ENCODE measurements at regions not wholly inside any gene's neighbourhood (a gene's known extent, or its start where the extent isn't known, plus 50 kb on each side); places are given as distances from the start of the nearest gene placed in this dataset.

DNA sequence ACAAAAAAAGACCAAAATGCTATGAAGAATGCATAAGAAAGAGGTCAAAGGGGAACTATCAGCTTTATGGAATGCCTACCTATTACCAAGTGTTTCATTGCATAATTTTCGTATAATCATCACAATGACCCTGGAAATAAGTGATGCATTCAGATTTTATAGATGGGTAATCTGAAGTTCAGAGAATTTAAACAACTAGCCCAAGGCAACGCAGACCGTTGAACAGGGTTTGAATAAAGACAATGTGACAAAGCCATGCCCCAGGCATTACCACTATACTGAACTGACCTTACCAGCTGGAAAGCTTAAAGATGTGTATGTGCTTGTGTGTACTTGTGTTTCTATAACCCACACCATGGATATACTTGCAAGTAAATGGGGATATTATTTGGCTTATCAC, 827.6 kb upstream of the ADGRL2 start:
- no peaks in the 10 kb centered on the region for H3K27me3 ChIP-seq (ENCODE audit: control insufficient read depth in 2 of 2, insufficient read depth in 2 of 2, low read length in 2 of 2)
- no peak overlapping the region for H3K4me3 ChIP-seq (replicated peaks in 1 of 3; ENCODE audit: low read depth in 2 of 3, low read length in 3 of 3)
- H2AFZ ChIP-seq (ENCODE audit: insufficient read depth, low read depth, low read length, poor library complexity, severe bottlenecking), result no peak overlapping the region
- intact Hi-C loops (cut with micrococcal nuclease), result no loop called here
- H3K4me3 Mint-ChIP-seq, result no peak overlapping the region
- no peak overlapping the region for H3K27ac Mint-ChIP-seq
- H3K4me1 ChIP-seq (ENCODE audit: control insufficient read depth in 1 of 2, insufficient read depth in 2 of 2, low read length in 2 of 2), result no peaks in the 10 kb centered on the region
- H3K36me3 Mint-ChIP-seq, result no peaks in the 10 kb centered on the region
- peaks cover 0 to 12% (median 8%) of the 10 kb centered on the region in 7 donors for H3K9me3 Mint-ChIP-seq
- no peaks in the 10 kb centered on the region for H3K9me3 ChIP-seq (replicated peaks in 1 of 2; ENCODE audit: control insufficient read depth in 1 of 2, insufficient read depth in 1 of 2, low read length in 2 of 2)
- H3K79me2 ChIP-seq (ENCODE audit: insufficient read depth, low read length), result no peaks in the 10 kb centered on the region
- H3K27ac ChIP-seq (ENCODE audit: low read depth in 1 of 2, low read length in 2 of 2), result no peak overlapping the region
- peaks cover 1% of the 10 kb centered on the region for H3K4me1 Mint-ChIP-seq
- WGBS (ENCODE audit: insufficient coverage), result no CpG with 5 or more reads among the region's 3 CpGs
- no peak overlapping the region for H3K4me2 ChIP-seq (replicated peaks; ENCODE audit: extremely low read depth, low read length, poor library complexity, severe bottlenecking)
- H4K20me1 ChIP-seq (ENCODE audit: insufficient read depth, low read length), result no peaks in the 10 kb centered on the region
- H3K27me3 Mint-ChIP-seq (ENCODE audit: low read depth in 3 of 3), result no peaks in the 10 kb centered on the region
- no peaks in the 10 kb centered on the region for H3K36me3 ChIP-seq (replicated peaks in 1 of 2; ENCODE audit: control insufficient read depth in 1 of 2, insufficient read depth in 2 of 2, low read length in 2 of 2)
- TF ChIP-seq, protein P1, sequence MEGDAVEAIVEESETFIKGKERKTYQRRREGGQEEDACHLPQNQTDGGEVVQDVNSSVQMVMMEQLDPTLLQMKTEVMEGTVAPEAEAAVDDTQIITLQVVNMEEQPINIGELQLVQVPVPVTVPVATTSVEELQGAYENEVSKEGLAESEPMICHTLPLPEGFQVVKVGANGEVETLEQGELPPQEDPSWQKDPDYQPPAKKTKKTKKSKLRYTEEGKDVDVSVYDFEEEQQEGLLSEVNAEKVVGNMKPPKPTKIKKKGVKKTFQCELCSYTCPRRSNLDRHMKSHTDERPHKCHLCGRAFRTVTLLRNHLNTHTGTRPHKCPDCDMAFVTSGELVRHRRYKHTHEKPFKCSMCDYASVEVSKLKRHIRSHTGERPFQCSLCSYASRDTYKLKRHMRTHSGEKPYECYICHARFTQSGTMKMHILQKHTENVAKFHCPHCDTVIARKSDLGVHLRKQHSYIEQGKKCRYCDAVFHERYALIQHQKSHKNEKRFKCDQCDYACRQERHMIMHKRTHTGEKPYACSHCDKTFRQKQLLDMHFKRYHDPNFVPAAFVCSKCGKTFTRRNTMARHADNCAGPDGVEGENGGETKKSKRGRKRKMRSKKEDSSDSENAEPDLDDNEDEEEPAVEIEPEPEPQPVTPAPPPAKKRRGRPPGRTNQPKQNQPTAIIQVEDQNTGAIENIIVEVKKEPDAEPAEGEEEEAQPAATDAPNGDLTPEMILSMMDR (IDR thresholded peaks at IDR 0.05), result no peak
- no peak for DNase-seq
- H3K9ac ChIP-seq (ENCODE audit: insufficient read depth, low read length, poor library complexity, severe bottlenecking), result no peak overlapping the region

DNA sequence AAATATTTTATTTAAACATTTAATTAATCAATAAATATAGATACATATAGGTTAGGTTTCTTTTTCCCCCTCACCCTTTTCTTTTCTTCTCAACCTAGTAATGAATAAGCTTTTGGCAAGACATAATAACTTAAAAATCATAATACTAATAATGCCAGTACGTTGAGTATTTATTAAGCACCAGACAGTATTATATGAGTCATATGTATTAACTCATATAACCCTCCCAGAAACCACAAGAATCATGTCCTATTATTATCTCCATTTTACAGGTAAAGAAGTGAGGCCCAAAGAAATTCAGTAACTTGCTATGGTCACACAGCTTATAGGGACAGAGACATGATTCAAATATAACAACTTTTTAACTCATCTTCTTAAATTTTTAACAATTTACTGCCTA, 834.5 kb upstream of the ADGRL2 start:
- Mint-ChIP-seq H3K4me1 (no peaks in the 10 kb centered on the region), H3K27me3 (ENCODE audit: low read depth in 3 of 3) (no peaks in the 10 kb centered on the region), H3K36me3 (no peaks in the 10 kb centered on the region), H3K4me3 (no peak overlapping the region), H3K9me3 (peaks cover 0 to 9% (median 5%) of the 10 kb centered on the region in 7 donors), H3K27ac (no peak overlapping the region)
- Histone ChIP-seq H2AFZ (ENCODE audit: insufficient read depth, low read depth, low read length, poor library complexity, severe bottlenecking) (no peak overlapping the region), H3K4me1 (ENCODE audit: control insufficient read depth in 1 of 2, insufficient read depth in 2 of 2, low read length in 2 of 2) (no peaks in the 10 kb centered on the region), H3K9me3 (replicated peaks in 1 of 2; ENCODE audit: control insufficient read depth in 1 of 2, insufficient read depth in 1 of 2, low read length in 2 of 2) (peaks cover 0 to 5% of the 10 kb centered on the region in 2 donors), H3K27me3 (ENCODE audit: control insufficient read depth in 2 of 2, insufficient read depth in 2 of 2, low read length in 2 of 2) (no peaks in the 10 kb centered on the region), H3K79me2 (ENCODE audit: insufficient read depth, low read length) (no peaks in the 10 kb centered on the region), H3K4me3 (replicated peaks in 1 of 3; ENCODE audit: low read depth in 2 of 3, low read length in 3 of 3) (no peak overlapping the region), H3K4me2 (replicated peaks; ENCODE audit: extremely low read depth, low read length, poor library complexity, severe bottlenecking) (no peak overlapping the region), H3K36me3 (replicated peaks in 1 of 2; ENCODE audit: control insufficient read depth in 1 of 2, insufficient read depth in 2 of 2, low read length in 2 of 2) (no peaks in the 10 kb centered on the region), H3K27ac (ENCODE audit: low read depth in 1 of 2, low read length in 2 of 2) (no peak overlapping the region), H4K20me1 (ENCODE audit: insufficient read depth, low read length) (no peaks in the 10 kb centered on the region), H3K9ac (ENCODE audit: insufficient read depth, low read length, poor library complexity, severe bottlenecking) (no peak overlapping the region)
- intact Hi-C loops (cut with micrococcal nuclease), result no loop called here
- TF ChIP-seq, protein P1 (IDR thresholded peaks at IDR 0.05), result no peak
- no CpG with 5 or more reads among the region's 1 CpG for WGBS (ENCODE audit: insufficient coverage)
- no peak for DNase-seq
